Activated T-cell treated with anti-CD3 and anti-CD28 coated beads, Interleukin-2, amount 50 U/mL, for 72 hours (primary cell): ENCODE measurements at regions not wholly inside any gene's neighbourhood (a gene's known extent, or its start where the extent isn't known, plus 50 kb on each side); places are given as distances from the start of the nearest gene placed in this dataset.
"Not testable (repeated sequence)": the region's sequence is repeated elsewhere in the genome, so short reads cannot be mapped to it uniquely, and the experiment has no call there.

ENCODE experiments used
- ATAC-seq, 2 donors: fragments of 150-1000 bp; cut with Tn5 transposase; replicated peaks in 1 of 2; 2 replicates each; pipeline ENCODE4 v1.10.0; 2021; ENCODE audit warnings: moderate library complexity in 2 of 2, mild to moderate bottlenecking in 1 of 2
- DNase-seq, 2 donors: peaks; one replicate each; pipeline ENCODE4 v3.0.0; 2021 to 2022; ENCODE audit warnings: mixed read lengths in 1 of 2
- H3K27ac Mint-ChIP-seq: one replicate; pipeline ENCODE4 v1.8.0; 2022; ENCODE audit warnings: mild to moderate bottlenecking, moderate library complexity, mixed read lengths
- H3K27me3 Mint-ChIP-seq: one replicate; pipeline ENCODE4 v1.8.0; 2022; ENCODE audit warnings: low read depth, mixed read lengths
- H3K36me3 Mint-ChIP-seq, 2 donors: one replicate each; pipeline ENCODE4 v1.8.0; 2022; ENCODE audit warnings: mixed read lengths in 2 of 2, mild to moderate bottlenecking in 1 of 2; ENCODE audit not compliant: insufficient read depth in 2 of 2
- H3K4me1 Mint-ChIP-seq: one replicate; pipeline ENCODE4 v1.8.0; 2022; ENCODE audit warnings: low read depth, mixed read lengths
- H3K4me3 Mint-ChIP-seq, 2 donors: one replicate each; pipeline ENCODE4 v1.8.0; 2022; ENCODE audit warnings: mild to moderate bottlenecking in 2 of 2, mixed read lengths in 2 of 2, moderate library complexity in 2 of 2
- H3K9me3 Mint-ChIP-seq, 2 donors: one replicate each; pipeline ENCODE4 v1.8.0; 2022; ENCODE audit warnings: mixed read lengths in 2 of 2

DNA sequence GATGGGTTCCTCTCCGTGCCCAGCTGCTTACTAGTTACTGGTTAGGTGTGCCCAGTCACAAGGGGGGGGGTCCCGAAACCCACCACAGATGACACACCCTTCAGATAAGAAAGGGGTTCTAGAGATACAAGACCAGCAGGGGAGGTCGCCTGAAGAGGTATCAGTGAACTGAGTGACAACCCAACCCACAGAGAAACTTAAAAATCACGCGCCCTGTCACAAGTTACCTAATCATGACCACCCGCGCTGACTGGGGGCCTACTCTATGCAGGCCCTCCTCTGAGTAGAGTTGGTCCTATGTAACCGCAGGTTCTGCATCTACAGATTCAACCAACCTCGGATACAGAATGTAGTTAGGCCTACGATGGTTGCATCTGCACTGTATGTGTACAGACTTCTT is 210.3 kb upstream of the SFSWAP start:
- Mint-ChIP-seq H3K4me1 (peaks cover 9% of the 10 kb centered on the region), H3K9me3 (no peaks in the 10 kb centered on the region), H3K4me3 (no peak overlapping the region), H3K27me3 (no peaks in the 10 kb centered on the region), H3K27ac (no peak overlapping the region), H3K36me3 (no peaks in the 10 kb centered on the region)
- no peak for DNase-seq
- no peak for ATAC-seq

DNA sequence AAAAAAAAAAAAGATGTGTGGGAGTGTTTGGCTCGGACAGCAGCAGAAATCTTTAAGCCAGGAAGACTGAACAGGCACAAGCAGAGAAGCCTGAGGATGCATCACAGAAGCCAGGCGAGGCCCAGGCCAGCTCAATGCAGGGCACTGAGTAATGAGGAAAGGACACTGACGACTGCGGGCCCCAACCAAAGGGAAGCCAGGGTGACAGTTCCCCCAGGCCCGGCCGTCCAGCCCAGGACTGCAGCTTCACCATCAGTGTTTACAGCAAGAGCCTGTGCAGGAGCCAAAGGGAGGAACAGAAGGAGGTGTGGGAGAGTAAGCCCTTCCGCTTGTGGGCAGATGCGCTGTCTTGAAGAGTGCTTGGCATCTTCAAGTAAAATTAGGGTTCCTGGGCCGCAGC is 205.3 kb upstream of the SFSWAP start:
- ATAC-seq, result no peak
- H3K36me3 Mint-ChIP-seq, result no peaks in the 10 kb centered on the region

DNA sequence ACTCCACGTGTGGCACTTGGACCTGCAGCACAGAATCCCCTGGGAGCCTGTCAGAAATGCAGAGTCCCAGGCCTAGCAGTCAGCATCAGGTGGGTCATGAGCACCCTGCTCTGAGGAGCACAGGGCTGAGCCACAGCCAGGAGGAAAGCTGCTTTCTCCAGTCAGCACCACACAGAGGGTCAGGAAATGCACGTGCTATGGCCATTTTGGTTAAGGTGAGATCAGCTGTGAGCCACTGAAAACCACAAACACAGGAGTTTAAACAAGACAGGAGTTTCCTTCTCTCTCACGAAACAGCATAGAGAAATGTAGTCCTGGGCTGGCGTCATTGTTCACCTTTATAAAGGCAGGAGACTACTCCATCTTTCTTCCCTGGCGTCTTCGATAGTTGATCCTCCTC is 204.5 kb upstream of the SFSWAP start:
- Mint-ChIP-seq H3K4me3 (no peak overlapping the region), H3K4me1 (peaks cover 7% of the 10 kb centered on the region), H3K27me3 (no peaks in the 10 kb centered on the region), H3K36me3 (no peaks in the 10 kb centered on the region), H3K27ac (no peak overlapping the region), H3K9me3 (no peaks in the 10 kb centered on the region)
- DNase-seq (no peak), ATAC-seq (no peak)

More for the DNA sequence above, 205.3 kb upstream of the SFSWAP start:
- Mint-ChIP-seq H3K4me1 (no peaks in the 10 kb centered on the region), H3K27me3 (no peaks in the 10 kb centered on the region), H3K4me3 (no peak overlapping the region), H3K9me3 (no peaks in the 10 kb centered on the region), H3K27ac (no peak overlapping the region)
- DNase-seq, result no peak

GRCh38 chr12:131507094-131507493 is 203.8 kb upstream of the SFSWAP start:
- Mint-ChIP-seq H3K27ac (no peak overlapping the region), H3K27me3 (no peaks in the 10 kb centered on the region), H3K9me3 (no peaks in the 10 kb centered on the region), H3K36me3 (no peaks in the 10 kb centered on the region), H3K4me3 (no peak overlapping the region), H3K4me1 (peaks cover 13% of the 10 kb centered on the region)
- ATAC-seq (no peak), DNase-seq (no peak)

DNA sequence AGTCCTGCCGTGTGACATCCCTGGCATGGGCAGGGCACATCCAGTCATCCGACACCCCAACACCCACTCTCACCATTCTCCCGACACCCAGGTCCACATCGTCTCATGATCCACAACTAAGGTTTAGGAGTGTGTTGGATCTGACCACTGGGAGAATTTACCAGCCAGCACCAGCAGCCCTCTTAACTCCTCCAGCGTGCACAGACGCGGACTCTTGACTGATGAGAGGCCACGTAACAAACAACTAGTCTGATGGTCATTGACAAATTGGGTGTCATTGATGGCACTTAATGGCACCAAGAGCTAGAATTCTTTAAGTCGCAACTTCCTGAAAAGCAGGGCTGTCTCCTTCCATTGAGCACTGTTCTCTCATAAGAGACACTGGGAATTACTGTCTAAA is 203.0 kb upstream of the SFSWAP start:
- Mint-ChIP-seq H3K36me3 (no peaks in the 10 kb centered on the region), H3K27ac (no peak overlapping the region), H3K4me3 (no peak overlapping the region), H3K27me3 (no peaks in the 10 kb centered on the region), H3K9me3 (no peaks in the 10 kb centered on the region), H3K4me1 (peaks cover 13% of the 10 kb centered on the region)
- ATAC-seq (no peak), DNase-seq (no peak)

- H3K36me3 Mint-ChIP-seq, result no peaks in the 10 kb centered on the region
- peaks cover 13% of the 10 kb centered on the region for H3K4me1 Mint-ChIP-seq
- no peaks in the 10 kb centered on the region for H3K9me3 Mint-ChIP-seq
- no peak overlapping the region for H3K4me3 Mint-ChIP-seq
- DNase-seq (no peak), ATAC-seq (no peak)
- no peaks in the 10 kb centered on the region for H3K27me3 Mint-ChIP-seq
- H3K27ac Mint-ChIP-seq, result no peak overlapping the region
Measured at GRCh38 chr12:131509701-131510100, 201.2 kb upstream of the SFSWAP start.

GRCh38 chr12:131510431-131510830 is 200.5 kb upstream of the SFSWAP start:
- Mint-ChIP-seq H3K4me3 (no peak overlapping the region), H3K9me3 (peaks cover 0 to 1% of the 10 kb centered on the region in 2 donors), H3K27me3 (no peaks in the 10 kb centered on the region), H3K27ac (no peak overlapping the region), H3K36me3 (peaks cover 0 to 1% of the 10 kb centered on the region in 2 donors), H3K4me1 (peaks cover 13% of the 10 kb centered on the region)
- ATAC-seq (no peak), DNase-seq (no peak)

- Mint-ChIP-seq H3K27ac (peak overlapping the region; percentile 43), H3K9me3 (peaks cover 4% of the 10 kb centered on the region in 2 donors), H3K36me3 (peaks cover 1 to 4% of the 10 kb centered on the region in 2 donors), H3K4me3 (peak overlapping the region; percentile 14 to 17), H3K4me1 (peaks cover 13% of the 10 kb centered on the region), H3K27me3 (no peaks in the 10 kb centered on the region)
- peak; percentile 98 to 100 for ATAC-seq
- DNase-seq, result peak; percentile 49 to 66
Measured at GRCh38 chr12:131511391-131511802, 199.5 kb upstream of the SFSWAP start.

DNA sequence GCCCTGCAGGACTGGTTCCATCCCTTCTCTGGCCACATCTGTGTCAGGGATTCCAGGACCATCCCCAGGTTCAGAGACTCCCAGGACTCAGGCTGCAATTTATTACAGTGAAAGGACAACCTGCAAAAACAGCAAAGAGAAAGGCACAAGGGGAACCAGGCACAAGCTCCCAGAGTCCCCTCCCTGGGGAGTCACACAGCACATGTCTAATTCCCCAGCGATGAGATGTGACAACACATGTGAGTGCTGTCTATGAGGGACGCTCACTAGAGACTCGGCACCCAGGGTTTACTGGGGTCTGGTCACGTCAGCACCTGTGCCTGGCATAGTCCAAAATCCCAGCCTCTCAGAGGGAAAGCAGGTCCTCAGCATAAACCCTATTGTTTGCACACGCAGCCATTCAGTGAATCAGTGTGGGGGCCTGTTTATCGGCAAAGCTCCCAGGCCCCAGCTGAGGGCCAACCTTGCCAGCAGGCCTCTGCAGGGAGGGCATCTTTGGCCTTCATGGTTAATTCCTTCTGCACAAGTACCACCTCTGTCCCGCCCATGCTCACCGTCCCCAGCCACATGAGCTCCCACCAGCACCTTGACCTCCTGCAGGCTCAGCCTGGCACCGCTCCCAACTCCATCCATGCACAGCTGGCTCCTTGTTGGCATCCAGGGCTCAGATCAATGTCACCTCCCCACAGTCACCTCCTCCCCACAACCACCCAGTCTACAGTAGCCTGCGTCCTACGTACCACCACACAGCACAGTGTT is 198.9 kb upstream of the SFSWAP start:
- peaks cover 13% of the 10 kb centered on the region for H3K4me1 Mint-ChIP-seq
- H3K4me3 Mint-ChIP-seq, result peak overlapping the region in 1 of 2 donors; percentile 14
- H3K27ac Mint-ChIP-seq, result peak overlapping the region; percentile 43
- DNase-seq (no peak), ATAC-seq (no peak)
- peaks cover 1 to 4% of the 10 kb centered on the region in 2 donors for H3K36me3 Mint-ChIP-seq
- H3K27me3 Mint-ChIP-seq, result no peaks in the 10 kb centered on the region
- peaks cover 4% of the 10 kb centered on the region in 2 donors for H3K9me3 Mint-ChIP-seq

DNA sequence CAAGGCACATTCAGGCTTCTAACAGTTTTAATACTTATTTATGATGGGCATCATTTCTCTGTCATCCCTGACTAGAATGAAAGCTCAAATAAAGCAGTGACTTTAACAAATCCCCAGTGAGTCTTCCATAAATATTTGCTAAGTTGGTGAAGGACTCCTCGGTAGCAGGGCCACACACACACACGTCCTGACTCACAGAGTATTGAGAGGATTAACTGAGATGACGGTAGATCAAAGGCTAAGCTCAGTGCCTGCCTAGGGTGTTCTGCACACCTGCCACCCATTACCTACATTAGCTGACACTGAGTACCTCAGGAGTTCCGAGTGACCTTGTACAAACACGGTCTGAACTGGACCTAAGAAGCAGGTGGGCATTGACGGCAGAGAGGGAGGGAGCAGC is 197.3 kb upstream of the SFSWAP start:
- Mint-ChIP-seq H3K27me3 (no peaks in the 10 kb centered on the region), H3K27ac (no peak overlapping the region), H3K9me3 (peaks cover 6 to 7% of the 10 kb centered on the region in 2 donors), H3K36me3 (peaks cover 3 to 4% of the 10 kb centered on the region in 2 donors), H3K4me3 (no peak overlapping the region), H3K4me1 (peaks cover 13% of the 10 kb centered on the region)
- DNase-seq (no peak), ATAC-seq (no peak)

DNA sequence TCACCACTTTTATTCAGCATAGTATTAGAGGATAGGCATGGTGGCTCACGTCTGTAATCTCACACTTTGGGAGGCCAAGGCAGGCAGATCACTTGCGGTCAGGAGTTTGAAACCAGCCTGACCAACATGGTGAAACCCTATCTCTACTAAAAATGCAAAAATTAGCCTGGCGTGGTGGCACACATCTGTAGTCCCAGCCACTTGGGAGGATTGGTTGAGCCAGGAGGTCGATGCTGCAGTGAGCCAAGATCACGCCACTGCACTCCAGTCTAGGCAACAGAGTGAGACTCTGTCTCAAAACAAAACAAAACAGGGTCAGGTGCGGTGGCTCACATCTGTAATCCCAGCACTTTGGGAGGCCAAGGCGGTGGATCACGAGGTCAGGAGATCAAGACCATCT is 190.3 kb upstream of the SFSWAP start:
- not testable (repeated sequence) for H3K4me3 Mint-ChIP-seq, ATAC-seq, H3K4me1 Mint-ChIP-seq, H3K36me3 Mint-ChIP-seq, DNase-seq, H3K27ac Mint-ChIP-seq, H3K9me3 Mint-ChIP-seq, H3K27me3 Mint-ChIP-seq

GRCh38 chr12:131521326-131521725 is 189.6 kb upstream of the SFSWAP start:
- Mint-ChIP-seq H3K36me3 (peaks cover under 1 to 1% of the 10 kb centered on the region in 2 donors), H3K27ac (no peak overlapping the region), H3K4me1 (no peaks in the 10 kb centered on the region), H3K4me3 (no peak overlapping the region), H3K27me3 (no peaks in the 10 kb centered on the region), H3K9me3 (peaks cover 2 to 3% of the 10 kb centered on the region in 2 donors)
- no peak for ATAC-seq
- no peak for DNase-seq

DNA sequence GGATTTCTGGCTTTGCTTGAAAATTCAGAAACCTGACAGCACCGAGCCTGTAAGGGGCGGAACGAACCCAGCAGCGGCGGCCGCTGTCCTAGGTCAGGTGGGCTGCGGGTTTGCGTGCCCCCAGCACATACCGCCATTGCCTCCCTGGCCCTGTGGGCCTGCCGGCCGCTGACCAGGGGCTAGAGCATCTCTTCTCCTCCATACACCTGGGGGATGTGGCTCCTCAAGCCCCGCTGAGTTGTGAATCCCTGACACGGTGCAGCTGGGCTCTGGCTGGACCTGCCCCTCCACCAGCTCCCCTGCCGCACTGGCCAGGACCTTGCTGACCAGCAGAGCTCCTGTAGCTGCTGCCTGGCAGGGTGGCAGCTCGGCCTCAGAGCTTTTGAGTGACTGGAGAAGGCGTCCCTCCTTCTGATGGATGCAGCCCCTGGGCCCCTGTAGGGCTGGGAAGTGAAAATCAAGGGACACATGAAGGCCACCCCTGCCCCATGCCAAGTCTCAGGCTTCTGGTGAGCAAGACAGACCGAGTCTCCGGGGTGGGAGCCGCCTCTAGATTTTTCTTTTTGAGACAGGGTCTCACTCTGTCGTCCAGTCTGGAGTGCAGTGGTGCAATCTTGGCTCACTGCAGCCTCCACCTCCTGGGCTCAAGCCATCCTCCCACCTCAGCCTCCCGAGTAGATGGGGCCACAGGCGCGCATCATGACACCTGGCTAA is 184.9 kb upstream of the SFSWAP start:
- no peaks in the 10 kb centered on the region for H3K27me3 Mint-ChIP-seq
- no peak overlapping the region for H3K4me3 Mint-ChIP-seq
- no peaks in the 10 kb centered on the region for H3K36me3 Mint-ChIP-seq
- no peaks in the 10 kb centered on the region for H3K4me1 Mint-ChIP-seq
- ATAC-seq (no peak), DNase-seq (no peak)
- no peaks in the 10 kb centered on the region for H3K9me3 Mint-ChIP-seq
- H3K27ac Mint-ChIP-seq, result no peak overlapping the region
